T-helper 17 cell (primary cell): ENCODE measurements at regions not wholly inside any gene's neighbourhood (a gene's known extent, or its start where the extent isn't known, plus 50 kb on each side); places are given as distances from the start of the nearest gene placed in this dataset.

Experiments used
- ATAC-seq: fragments of 150-1000 bp; cut with Tn5 transposase; 2 replicates; pipeline ENCODE4 v1.10.0; 2021; ENCODE audit warnings: mild to moderate bottlenecking, moderate library complexity
- DNase-seq, 3 donors: peaks; one replicate each; pipeline versions ENCODE4 v3.0.0 to v3.0.0-alpha.2; 2020 to 2021
- H3K9me3 ChIP-seq: one replicate; pipeline ENCODE4 v1.7.0; 2013; ENCODE audit warnings: low read length, mild to moderate bottlenecking; ENCODE audit not compliant: control insufficient read depth, poor library complexity, severe bottlenecking
- H3K27ac Mint-ChIP-seq: one replicate; pipeline ENCODE4 v1.8.0; 2022; ENCODE audit warnings: mild to moderate bottlenecking, moderate library complexity, mixed read lengths
- H3K27me3 Mint-ChIP-seq: one replicate; pipeline ENCODE4 v1.8.0; 2022; ENCODE audit warnings: mixed read lengths
- H3K36me3 Mint-ChIP-seq: one replicate; pipeline ENCODE4 v1.8.0; 2022; ENCODE audit warnings: low read depth, mixed read lengths
- H3K4me1 Mint-ChIP-seq: one replicate; pipeline ENCODE4 v1.8.0; 2022; ENCODE audit warnings: mild to moderate bottlenecking, mixed read lengths
- H3K4me3 Mint-ChIP-seq: one replicate; pipeline ENCODE4 v1.8.0; 2022; ENCODE audit warnings: mild to moderate bottlenecking, moderate library complexity, mixed read lengths

DNA sequence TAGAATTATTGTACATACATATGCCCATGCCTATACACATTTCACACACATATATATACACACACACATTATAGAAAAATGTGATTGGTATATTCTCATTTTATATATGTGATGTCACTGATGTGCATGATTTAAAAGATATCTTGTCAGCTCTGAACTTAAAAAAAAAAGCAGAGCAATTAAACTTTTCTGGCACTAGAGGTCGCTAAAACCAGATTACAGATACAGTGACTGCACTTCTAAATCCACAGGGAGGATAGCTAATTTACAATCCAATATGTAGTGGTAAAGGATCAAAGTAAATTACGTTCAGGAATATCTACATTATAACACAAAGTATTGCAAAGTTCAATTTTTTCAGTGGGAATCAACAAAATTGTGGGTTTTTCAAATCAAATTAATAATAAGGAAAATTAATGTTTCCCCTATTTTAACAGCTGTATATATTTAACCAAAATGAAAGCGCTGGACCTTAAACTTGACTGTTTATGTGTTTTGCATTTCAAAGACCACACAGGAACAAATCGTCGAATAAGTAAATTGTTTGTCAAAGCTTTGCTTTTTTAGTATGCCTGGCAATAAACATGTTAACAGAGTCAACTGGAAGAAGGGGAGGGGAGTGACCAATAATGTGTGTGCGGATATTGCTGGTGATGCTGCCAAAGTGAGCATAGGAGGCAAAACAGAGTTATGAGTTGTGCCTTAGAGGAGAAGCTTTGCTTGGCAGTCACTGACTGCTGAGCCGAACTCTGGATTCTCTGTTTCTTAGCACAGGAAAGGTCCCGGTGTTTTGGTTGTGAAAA is 1201.4 kb upstream of the C9orf72 start:
- Mint-ChIP-seq H3K4me3 (no peak overlapping the region), H3K36me3 (no peaks in the 10 kb centered on the region), H3K27ac (no peak overlapping the region), H3K27me3 (no peaks in the 10 kb centered on the region), H3K4me1 (no peaks in the 10 kb centered on the region)
- no peak for ATAC-seq
- no peaks in the 10 kb centered on the region for H3K9me3 ChIP-seq
- no peak for DNase-seq

DNA sequence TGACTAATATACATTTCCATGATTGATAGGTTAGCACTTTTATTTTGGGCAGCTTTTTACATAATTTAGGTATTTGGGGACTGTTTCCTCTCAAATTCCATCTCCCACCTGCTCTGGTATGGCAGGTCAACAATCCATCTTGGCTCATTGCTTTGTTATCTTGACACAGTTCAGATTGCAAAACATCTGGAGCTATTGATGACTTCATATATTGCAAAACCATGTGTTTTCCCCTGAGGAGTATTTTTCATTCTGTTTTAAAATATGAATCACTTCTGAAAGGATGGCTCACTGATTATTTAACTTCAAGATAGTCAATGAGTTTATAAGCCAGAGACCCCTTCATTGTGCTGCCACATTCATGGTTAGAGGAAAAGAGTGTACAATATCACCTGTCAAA is 1206.0 kb upstream of the C9orf72 start:
- Mint-ChIP-seq H3K4me1 (no peaks in the 10 kb centered on the region), H3K36me3 (no peaks in the 10 kb centered on the region), H3K4me3 (no peak overlapping the region), H3K27me3 (no peaks in the 10 kb centered on the region), H3K27ac (no peak overlapping the region)
- ATAC-seq, result no peak
- no peaks in the 10 kb centered on the region for H3K9me3 ChIP-seq
- DNase-seq, result no peak

DNA sequence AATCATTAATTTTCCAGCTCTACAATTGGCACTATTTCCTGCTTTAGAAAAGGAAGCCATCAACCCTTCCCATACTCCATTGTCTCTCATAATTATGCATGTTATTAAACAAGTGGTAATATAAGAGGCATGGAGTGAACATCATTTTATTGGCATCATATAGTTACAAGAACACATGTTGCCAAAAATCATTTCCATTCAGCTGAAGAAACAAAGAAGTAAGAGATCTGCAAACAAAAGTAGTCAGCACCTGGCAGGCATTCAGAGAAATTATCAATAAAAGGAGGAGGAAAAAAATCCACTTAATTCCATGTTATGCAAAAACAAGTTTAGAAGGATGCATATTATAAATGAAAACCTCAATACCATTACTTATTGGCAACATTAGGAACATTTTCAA is 1208.2 kb upstream of the C9orf72 start:
- Mint-ChIP-seq H3K27me3 (no peaks in the 10 kb centered on the region), H3K4me3 (no peak overlapping the region), H3K4me1 (no peaks in the 10 kb centered on the region), H3K27ac (no peak overlapping the region), H3K36me3 (no peaks in the 10 kb centered on the region)
- DNase-seq (no peak), ATAC-seq (no peak)
- no peaks in the 10 kb centered on the region for H3K9me3 ChIP-seq

DNA sequence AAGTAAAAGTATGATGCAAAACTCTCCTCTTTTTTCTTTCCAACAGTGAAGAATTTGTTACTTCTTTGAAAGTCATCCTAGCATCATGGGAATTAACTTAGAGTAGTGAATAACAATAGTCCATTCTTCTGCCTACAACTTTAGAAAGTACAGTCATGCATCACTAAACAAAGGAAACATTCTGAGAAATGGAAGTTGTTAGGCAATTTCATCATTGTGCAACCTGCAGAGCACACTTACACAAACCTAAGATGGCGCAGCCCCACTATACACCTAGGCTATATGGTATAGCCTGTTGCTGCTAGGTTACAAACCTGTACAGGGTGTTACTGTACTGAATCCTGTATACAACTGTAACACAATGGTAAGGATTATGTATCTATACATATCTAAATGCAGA is 1209.3 kb upstream of the C9orf72 start:
- Mint-ChIP-seq H3K4me3 (no peak overlapping the region), H3K4me1 (no peaks in the 10 kb centered on the region), H3K36me3 (no peaks in the 10 kb centered on the region), H3K27ac (no peak overlapping the region), H3K27me3 (no peaks in the 10 kb centered on the region)
- DNase-seq (no peak), ATAC-seq (no peak)
- H3K9me3 ChIP-seq, result no peaks in the 10 kb centered on the region

DNA sequence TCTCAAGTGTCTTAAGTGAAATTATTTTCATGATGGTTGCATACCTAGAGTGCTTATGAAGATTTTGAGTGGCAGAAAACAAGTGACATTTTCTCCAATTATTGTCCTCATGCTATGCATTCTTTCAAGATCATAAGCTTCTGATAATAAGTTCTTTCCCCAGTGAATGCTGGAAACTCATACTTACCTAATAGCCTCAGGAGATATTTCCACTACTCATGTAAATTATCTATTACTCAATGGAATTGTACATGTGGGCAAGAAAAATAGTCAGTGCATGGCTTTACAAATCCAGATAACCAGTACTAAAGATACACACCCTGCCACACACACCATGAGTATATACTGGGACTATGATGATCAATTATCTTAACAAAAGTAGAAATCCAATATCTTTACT is 1219.4 kb upstream of the C9orf72 start:
- no peaks in the 10 kb centered on the region for H3K27me3 Mint-ChIP-seq
- H3K4me3 Mint-ChIP-seq, result no peak overlapping the region
- no peaks in the 10 kb centered on the region for H3K4me1 Mint-ChIP-seq
- H3K36me3 Mint-ChIP-seq, result no peaks in the 10 kb centered on the region
- no peak for ATAC-seq
- no peak overlapping the region for H3K27ac Mint-ChIP-seq
- no peak for DNase-seq
- H3K9me3 ChIP-seq, result no peaks in the 10 kb centered on the region

DNA sequence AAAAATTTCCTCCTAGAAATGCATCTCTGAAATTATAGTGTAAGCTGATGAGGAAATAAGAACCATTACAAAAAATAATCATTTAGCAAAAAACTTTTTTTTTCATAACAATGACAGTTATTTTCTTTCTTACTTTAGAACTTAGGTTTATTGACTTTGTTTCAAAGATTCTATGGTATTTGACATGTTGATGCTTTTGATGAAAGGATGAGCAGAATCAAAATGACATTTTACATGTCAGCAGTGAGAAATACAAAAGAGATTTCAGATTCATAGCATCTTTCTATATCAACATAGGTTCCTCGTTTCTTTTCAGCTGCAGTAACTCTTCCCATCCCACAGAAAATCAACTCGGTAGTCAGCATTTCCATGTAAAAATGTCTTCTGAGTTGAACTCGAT is 1226.6 kb upstream of the C9orf72 start:
- H3K27me3 Mint-ChIP-seq, result no peaks in the 10 kb centered on the region
- ATAC-seq, result no peak
- H3K4me1 Mint-ChIP-seq, result no peaks in the 10 kb centered on the region

DNA sequence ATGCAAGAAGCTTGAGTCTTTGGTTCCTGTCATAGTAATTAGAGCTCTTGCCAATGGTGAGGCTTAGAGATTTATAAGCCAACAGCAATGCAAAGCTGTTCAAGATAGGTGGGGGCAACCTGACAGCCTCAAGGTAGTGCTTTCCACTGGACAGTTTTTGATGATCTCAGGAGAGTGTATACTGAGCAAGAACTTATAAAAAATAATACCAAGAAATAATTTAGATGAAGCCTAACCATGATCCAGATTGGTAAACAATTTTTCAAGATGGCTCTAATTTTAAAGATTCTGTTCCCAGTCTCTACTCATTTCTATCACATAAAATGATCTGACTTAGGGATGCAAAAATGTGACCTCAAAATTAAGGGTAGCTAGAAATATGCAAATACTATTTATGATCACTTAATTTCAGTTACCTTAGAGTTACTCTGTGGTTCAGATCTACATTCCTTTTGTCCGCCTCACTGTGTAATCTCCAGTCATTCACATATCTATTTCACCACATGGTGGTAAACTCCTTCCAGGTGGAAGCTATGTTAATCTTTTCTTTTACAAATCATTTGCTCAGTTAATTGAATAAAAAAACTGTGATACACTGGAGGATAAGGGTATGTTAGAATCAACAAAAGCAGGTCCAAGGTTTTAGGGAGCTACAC is 1228.0 kb upstream of the C9orf72 start:
- DNase-seq (no peak), ATAC-seq (no peak)
- Mint-ChIP-seq H3K27me3 (no peaks in the 10 kb centered on the region), H3K4me1 (no peaks in the 10 kb centered on the region), H3K4me3 (no peak overlapping the region), H3K36me3 (no peaks in the 10 kb centered on the region), H3K27ac (no peak overlapping the region)
- H3K9me3 ChIP-seq, result no peaks in the 10 kb centered on the region

More for the DNA sequence above, 1226.6 kb upstream of the C9orf72 start:
- Mint-ChIP-seq H3K4me3 (no peak overlapping the region), H3K36me3 (no peaks in the 10 kb centered on the region), H3K27ac (no peak overlapping the region)
- no peak for DNase-seq
- no peaks in the 10 kb centered on the region for H3K9me3 ChIP-seq

DNA sequence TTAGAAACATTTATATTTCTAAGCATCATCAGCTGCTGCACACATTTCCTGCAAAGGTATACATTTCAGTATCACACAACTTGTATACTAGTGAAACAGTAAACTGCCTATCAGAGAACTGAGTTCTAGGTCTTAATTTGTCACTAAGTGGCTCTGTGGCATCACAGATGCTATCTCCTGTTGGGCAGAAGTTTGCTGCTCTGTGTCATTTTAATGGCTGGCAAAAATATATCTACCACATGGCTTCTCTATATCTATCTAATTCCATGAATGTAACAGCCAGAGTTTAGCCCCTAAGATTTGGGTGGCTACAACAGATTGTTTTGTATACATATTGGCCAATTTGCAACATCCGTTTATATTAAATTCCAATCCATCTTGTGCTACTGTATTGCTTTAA is 1231.9 kb upstream of the C9orf72 start:
- H3K9me3 ChIP-seq, result no peaks in the 10 kb centered on the region
- H3K4me1 Mint-ChIP-seq, result no peaks in the 10 kb centered on the region
- H3K27me3 Mint-ChIP-seq, result no peaks in the 10 kb centered on the region
- ATAC-seq (no peak), DNase-seq (no peak)
- H3K36me3 Mint-ChIP-seq, result no peaks in the 10 kb centered on the region
- no peak overlapping the region for H3K27ac Mint-ChIP-seq
- H3K4me3 Mint-ChIP-seq, result no peak overlapping the region

DNA sequence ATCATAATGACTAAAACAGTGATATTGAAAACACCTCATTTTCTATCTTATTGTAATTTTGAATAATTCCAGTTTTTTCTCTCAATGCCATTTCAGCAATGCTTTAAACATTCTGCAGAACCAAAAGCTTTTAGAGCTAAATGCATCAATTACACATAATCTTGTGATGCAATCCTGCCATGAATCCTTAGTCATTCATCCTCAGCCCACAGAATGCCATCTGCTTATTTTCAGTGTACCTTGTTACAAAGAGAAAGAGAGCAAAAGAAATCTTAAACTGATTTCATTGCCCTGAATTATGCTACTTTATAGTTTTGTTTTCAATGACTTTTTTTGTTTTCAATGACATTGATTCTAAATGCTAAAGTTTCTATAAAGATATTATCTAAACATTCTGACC is 1234.8 kb upstream of the C9orf72 start:
- H3K4me3 Mint-ChIP-seq, result no peak overlapping the region
- ATAC-seq (no peak), DNase-seq (no peak)
- no peaks in the 10 kb centered on the region for H3K9me3 ChIP-seq
- H3K36me3 Mint-ChIP-seq, result no peaks in the 10 kb centered on the region
- no peaks in the 10 kb centered on the region for H3K4me1 Mint-ChIP-seq
- no peaks in the 10 kb centered on the region for H3K27me3 Mint-ChIP-seq
- no peak overlapping the region for H3K27ac Mint-ChIP-seq

DNA sequence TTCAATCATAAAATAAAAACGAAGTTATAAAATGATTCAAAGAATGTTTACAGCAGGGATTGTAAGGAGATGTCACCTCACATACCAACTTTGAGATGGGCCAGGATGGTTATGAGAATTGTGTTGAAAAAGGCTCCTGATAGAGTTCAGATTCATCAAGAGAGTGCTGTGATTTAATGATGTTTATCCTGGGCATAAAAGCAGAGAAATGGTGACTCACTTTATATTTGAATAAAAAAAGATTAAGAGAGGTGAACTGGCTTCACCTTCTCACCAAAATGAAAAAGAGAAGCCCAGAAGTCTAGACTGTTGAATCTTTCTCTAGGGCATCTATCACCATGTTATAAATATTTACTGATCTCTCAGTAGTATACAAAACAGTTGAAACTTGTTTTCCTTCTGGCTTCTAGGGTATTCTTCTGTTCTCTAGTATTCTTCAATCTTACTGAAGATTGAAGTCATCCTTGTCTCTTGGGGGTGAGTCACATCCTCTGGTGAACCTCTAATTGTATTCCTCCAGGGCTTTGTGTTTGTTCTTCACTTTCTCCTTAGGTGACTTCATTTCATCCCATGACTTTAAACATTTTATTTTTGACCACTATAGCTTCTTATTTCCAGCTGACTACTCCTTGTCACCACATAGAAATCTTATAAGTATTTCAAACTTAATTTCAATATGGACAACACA is 1237.3 kb upstream of the C9orf72 start:
- H3K4me3 Mint-ChIP-seq, result no peak overlapping the region
- H3K27me3 Mint-ChIP-seq, result no peaks in the 10 kb centered on the region
- ATAC-seq, result no peak
- no peaks in the 10 kb centered on the region for H3K36me3 Mint-ChIP-seq
- no peaks in the 10 kb centered on the region for H3K4me1 Mint-ChIP-seq
- H3K9me3 ChIP-seq, result no peaks in the 10 kb centered on the region
- H3K27ac Mint-ChIP-seq, result no peak overlapping the region
- DNase-seq, result no peak

DNA sequence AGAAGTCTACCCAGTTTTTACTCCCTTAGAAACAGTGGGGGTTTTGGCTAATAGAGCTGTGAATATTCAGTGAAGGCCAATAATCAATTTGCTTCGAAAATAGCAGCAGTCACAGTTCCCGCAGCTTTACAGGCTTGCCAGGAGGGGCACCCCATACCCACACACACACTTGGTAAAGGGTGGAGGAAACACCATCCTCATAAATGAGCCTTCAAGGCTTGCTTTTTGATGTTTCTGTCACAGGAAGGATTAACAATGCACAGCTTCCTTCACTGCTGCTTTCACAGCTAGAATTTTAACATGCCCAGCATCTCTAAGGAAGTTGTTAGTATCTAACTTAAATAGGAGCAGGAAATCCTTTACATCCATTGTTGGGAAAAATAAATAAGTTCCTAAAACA is 1247.5 kb upstream of the C9orf72 start:
- no peak overlapping the region for H3K4me3 Mint-ChIP-seq
- H3K9me3 ChIP-seq, result no peaks in the 10 kb centered on the region
- no peaks in the 10 kb centered on the region for H3K36me3 Mint-ChIP-seq
- ATAC-seq (no peak), DNase-seq (no peak)
- no peaks in the 10 kb centered on the region for H3K4me1 Mint-ChIP-seq
- H3K27ac Mint-ChIP-seq, result no peak overlapping the region
- no peaks in the 10 kb centered on the region for H3K27me3 Mint-ChIP-seq

DNA sequence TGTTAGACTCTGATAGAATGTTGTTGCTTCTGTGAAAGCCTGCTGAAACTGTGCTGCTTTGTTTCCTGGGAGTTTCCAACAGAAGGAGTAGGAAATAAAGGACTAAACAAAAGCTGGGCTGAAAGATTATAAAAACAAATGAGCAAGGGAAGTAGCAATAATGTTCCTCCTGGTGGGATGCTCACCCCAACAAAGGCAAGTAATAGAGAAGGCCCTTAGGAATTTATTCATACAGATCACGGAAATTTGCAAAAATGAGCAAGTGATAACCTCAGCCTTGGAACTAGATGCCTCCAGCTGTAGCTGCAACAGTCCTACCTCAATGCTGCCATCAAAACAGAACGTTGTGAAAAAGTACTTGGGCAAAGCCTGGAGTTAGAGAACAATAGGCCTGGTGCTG is 1248.0 kb upstream of the C9orf72 start:
- H3K4me3 Mint-ChIP-seq, result no peak overlapping the region
- DNase-seq, result no peak
- no peak for ATAC-seq
- H3K9me3 ChIP-seq, result no peaks in the 10 kb centered on the region
- H3K36me3 Mint-ChIP-seq, result no peaks in the 10 kb centered on the region
- H3K4me1 Mint-ChIP-seq, result no peaks in the 10 kb centered on the region
- no peaks in the 10 kb centered on the region for H3K27me3 Mint-ChIP-seq
- H3K27ac Mint-ChIP-seq, result no peak overlapping the region

DNA sequence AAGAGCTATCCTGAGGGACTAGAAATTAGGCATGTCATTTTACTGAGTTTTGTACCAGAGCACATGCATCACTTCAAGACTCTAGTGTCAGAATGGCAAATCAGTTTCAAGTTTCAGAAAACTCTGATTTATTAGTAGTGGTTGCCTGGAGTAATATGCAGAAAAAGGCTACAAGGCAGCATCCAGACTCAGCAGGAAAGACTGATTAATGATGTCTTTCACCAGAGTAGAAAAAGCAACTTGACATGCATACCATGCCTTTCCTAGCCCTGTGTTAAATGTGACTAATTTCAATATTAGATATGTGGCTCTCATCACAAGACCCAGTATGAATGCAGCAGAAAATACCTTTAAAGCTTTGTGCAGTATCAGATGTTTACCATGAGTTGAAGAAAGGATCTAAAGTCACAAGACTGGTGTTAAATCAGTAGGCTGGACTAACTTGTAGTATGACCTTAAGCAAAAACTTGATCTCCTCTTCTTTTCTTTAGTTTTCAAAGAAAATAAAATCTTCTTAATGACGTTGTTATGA is 1251.2 kb upstream of the C9orf72 start:
- ATAC-seq (no peak), DNase-seq (no peak)
- Mint-ChIP-seq H3K27ac (no peak overlapping the region), H3K36me3 (no peaks in the 10 kb centered on the region), H3K4me1 (no peaks in the 10 kb centered on the region), H3K27me3 (no peaks in the 10 kb centered on the region), H3K4me3 (no peak overlapping the region)
- no peaks in the 10 kb centered on the region for H3K9me3 ChIP-seq
